ENCODE measurements at regions not wholly inside any gene's neighbourhood (a gene's known extent, or its start where the extent isn't known, plus 50 kb on each side); places are given as distances from the start of the nearest gene placed in this dataset.

GRCh38 chr20:51085769-51086168 is 62.9 kb upstream of the KCNG1 start:
- Histone ChIP-seq H3F3A (ENCODE audit: control insufficient read depth, insufficient read depth) (no peaks in the 10 kb centered on the region), H3K4me1 (ENCODE audit: control insufficient read depth, low read length) (peaks cover 6% of the 10 kb centered on the region; the same call in 1 of the 2 replicates), H3K27me3 (ENCODE audit: control insufficient read depth, low read length) (peaks cover 34% of the 10 kb centered on the region), H3K4me2 (ENCODE audit: low read length) (no peak overlapping the region), H3K27ac (ENCODE audit: low read depth, low read length) (no peak overlapping the region), H3K36me3 (ENCODE audit: control insufficient read depth, low read length) (no peaks in the 10 kb centered on the region), H3K79me2 (ENCODE audit: control insufficient read depth, low read length) (no peaks in the 10 kb centered on the region), H3K9me3 (ENCODE audit: control insufficient read depth, insufficient read depth, low read length) (no peaks in the 10 kb centered on the region), H3K4me3 (ENCODE audit: low read length) (no peak overlapping the region), H3K9me2 (replicated peaks; ENCODE audit: control insufficient read depth, low read length) (no peaks in the 10 kb centered on the region), H4K20me1 (ENCODE audit: control insufficient read depth, insufficient read depth, low read depth, low read length) (no peaks in the 10 kb centered on the region)
- TF ChIP-seq CTCF (IDR thresholded peaks at IDR 0.05; ENCODE audit: low read depth, low read length, poor library complexity, severe bottlenecking), result no peak
- no peak for TF ChIP-seq EZH2phosphoT487 (IDR thresholded peaks at IDR 0.05; ENCODE audit: borderline replicate concordance, low read length)

- Histone ChIP-seq H3K79me2 (ENCODE audit: control insufficient read depth, low read length) (no peaks in the 10 kb centered on the region), H3K9me3 (ENCODE audit: control insufficient read depth, insufficient read depth, low read length) (no peaks in the 10 kb centered on the region), H3K27me3 (ENCODE audit: control insufficient read depth, low read length) (peaks cover 36% of the 10 kb centered on the region), H3K36me3 (ENCODE audit: control insufficient read depth, low read length) (no peaks in the 10 kb centered on the region), H3K27ac (ENCODE audit: low read depth, low read length) (no peak overlapping the region), H3K4me1 (ENCODE audit: control insufficient read depth, low read length) (peaks cover 6% of the 10 kb centered on the region; the same call in 1 of the 2 replicates), H3K4me2 (ENCODE audit: low read length) (no peak overlapping the region), H4K20me1 (ENCODE audit: control insufficient read depth, insufficient read depth, low read depth, low read length) (no peaks in the 10 kb centered on the region), H3F3A (ENCODE audit: control insufficient read depth, insufficient read depth) (no peaks in the 10 kb centered on the region), H3K9me2 (replicated peaks; ENCODE audit: control insufficient read depth, low read length) (no peaks in the 10 kb centered on the region), H3K4me3 (ENCODE audit: low read length) (no peak overlapping the region)
- TF ChIP-seq CTCF (IDR thresholded peaks at IDR 0.05; ENCODE audit: low read depth, low read length, poor library complexity, severe bottlenecking) (no peak), EZH2phosphoT487 (IDR thresholded peaks at IDR 0.05; ENCODE audit: borderline replicate concordance, low read length) (no peak)
Observed at GRCh38 chr20:51084593-51085377, 61.9 kb upstream of the KCNG1 start.

- no peak for TF ChIP-seq CTCF (IDR thresholded peaks at IDR 0.05; ENCODE audit: low read depth, low read length, poor library complexity, severe bottlenecking)
- no peak for TF ChIP-seq EZH2phosphoT487 (IDR thresholded peaks at IDR 0.05; ENCODE audit: borderline replicate concordance, low read length)
- peaks cover 36% of the 10 kb centered on the region for H3K27me3 ChIP-seq (ENCODE audit: control insufficient read depth, low read length)
Observed at GRCh38 chr20:51083447-51083846, 60.5 kb upstream of the KCNG1 start.

More at GRCh38 chr20:51083447-51083846, 60.5 kb upstream of the KCNG1 start:
- H4K20me1 ChIP-seq (ENCODE audit: control insufficient read depth, insufficient read depth, low read depth, low read length), result no peaks in the 10 kb centered on the region
- no peaks in the 10 kb centered on the region for H3K9me2 ChIP-seq (replicated peaks; ENCODE audit: control insufficient read depth, low read length)
- no peaks in the 10 kb centered on the region for H3K79me2 ChIP-seq (ENCODE audit: control insufficient read depth, low read length)
- H3K4me2 ChIP-seq (ENCODE audit: low read length), result no peak overlapping the region
- peaks cover 6% of the 10 kb centered on the region; the same call in 1 of the 2 replicates for H3K4me1 ChIP-seq (ENCODE audit: control insufficient read depth, low read length)
- H3K4me3 ChIP-seq (ENCODE audit: low read length), result no peak overlapping the region
- no peaks in the 10 kb centered on the region for H3K36me3 ChIP-seq (ENCODE audit: control insufficient read depth, low read length)
- H3K9me3 ChIP-seq (ENCODE audit: control insufficient read depth, insufficient read depth, low read length), result no peaks in the 10 kb centered on the region
- H3F3A ChIP-seq (ENCODE audit: control insufficient read depth, insufficient read depth), result no peaks in the 10 kb centered on the region
- no peak overlapping the region for H3K27ac ChIP-seq (ENCODE audit: low read depth, low read length)

All from DOHH2 (cell line).